ENCODE measurements at regions not wholly inside any gene's neighbourhood (a gene's known extent, or its start where the extent isn't known, plus 50 kb on each side); places are given as distances from the start of the nearest gene placed in this dataset.
A peak's percentile ranks its signal among the peaks of the same experiment; 100 is the strongest.

DNA sequence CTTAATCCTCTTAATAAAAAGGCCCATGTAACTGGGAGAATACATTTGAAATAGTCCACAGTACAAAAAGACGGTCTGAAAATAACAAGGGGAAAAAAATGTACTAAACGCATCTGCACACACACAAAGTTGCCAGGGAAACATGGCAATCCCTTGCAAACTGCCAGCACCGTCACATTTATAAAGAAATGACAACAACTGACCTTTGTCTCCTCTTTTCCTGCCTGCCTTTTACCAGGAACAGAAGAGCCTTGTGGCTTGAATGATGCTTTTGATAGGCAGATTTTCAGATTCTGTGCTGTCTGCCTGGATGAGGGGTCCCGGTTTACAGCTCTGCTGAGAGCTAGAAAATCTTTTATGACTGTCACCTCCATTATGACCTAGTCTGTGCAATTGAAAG, 308.6 kb upstream of the ZFP64 start:
- no peak for DNase-seq (ENCODE audit: low read depth in 2 of 2, low spot score in 1 of 2)

DNA sequence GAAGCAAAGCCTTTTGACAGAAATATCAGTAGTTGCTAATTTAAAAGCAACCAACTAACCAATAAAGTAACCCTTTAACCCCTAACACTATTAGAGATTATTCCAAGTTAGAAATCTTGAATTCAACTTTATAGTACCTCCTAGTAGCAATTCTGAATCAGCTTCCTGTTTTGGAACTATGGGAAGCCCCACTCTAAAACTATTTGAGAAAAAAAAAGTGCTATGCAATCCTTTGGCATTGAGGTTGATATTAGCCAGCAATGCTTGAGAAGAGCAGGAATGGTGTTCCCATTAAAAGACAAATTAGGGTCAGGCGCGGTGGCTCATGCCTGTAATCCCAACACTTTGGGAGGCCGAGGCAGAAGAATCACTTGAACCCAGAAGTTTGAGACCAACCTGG, 306.2 kb upstream of the ZFP64 start:
- no peak for DNase-seq (ENCODE audit: low read depth in 2 of 2, low spot score in 1 of 2)

DNA sequence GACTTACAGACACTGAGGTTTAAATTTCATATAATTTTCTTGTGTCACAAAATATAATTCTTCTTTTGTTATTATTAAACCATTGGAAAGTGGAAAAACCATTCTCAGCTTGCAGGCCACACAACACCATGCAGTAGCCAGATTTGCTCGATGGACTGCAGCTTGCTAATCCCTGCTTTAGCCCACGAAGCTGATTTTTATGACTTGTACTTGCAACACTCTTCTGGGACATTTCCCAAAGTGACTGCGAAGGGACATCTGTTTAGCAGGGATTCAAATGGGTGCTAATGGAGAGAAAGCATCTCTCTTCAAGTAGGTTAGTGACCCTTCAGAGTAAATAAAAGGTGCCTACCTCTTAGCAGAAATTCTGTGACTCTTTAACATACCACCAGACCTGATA, 304.6 kb upstream of the ZFP64 start:
- no peak for DNase-seq (ENCODE audit: low read depth in 2 of 2, low spot score in 1 of 2)

DNA sequence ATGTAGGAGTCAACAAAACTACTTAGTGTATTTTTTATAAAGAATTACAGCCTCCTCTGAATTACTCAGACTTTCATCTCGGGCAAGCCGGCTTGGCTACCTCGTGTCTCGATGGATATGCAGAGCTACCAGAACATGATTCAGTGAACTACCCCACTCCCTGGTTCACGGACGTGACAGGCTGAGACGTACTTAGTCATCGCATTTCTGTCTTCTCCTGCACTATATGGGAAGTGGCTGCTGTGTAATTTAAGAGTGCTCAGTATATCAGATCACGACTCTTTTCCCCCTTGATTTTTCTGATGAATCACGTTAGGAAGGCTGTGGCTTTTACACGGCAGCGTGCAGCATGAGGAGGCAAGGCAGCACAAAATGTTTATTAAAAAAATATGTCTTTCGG, 302.7 kb upstream of the ZFP64 start:
- peak in 1 of 2 donors; percentile 9 for DNase-seq (ENCODE audit: low read depth in 2 of 2, low spot score in 1 of 2)

DNA sequence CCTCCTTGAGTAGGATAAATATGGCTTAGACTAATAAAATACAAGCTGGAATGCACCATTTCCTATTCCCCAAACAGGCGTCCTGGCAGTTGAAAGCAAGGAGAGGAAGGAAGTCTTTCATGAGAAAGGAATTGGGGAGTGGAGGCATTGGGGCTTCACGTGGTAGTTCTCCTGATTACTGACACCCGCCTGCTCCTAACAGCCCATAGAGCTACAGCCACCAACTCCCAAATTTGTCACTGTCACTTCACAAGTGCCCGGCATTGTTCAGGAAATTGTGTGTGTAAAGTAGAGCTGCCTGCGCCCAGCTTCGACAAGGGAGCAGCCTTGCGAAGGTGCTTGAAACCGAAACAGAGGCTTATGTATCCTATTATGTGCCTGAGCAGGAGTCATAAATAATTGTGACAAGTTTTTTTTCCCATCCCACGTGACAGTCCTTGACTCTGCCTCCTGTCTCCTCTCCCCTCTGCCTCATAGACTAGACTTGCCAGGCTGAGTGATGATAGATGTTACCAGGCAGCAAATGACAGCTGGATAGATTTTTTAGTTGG, 301.7 kb upstream of the ZFP64 start:
- no peak for DNase-seq (ENCODE audit: low read depth in 2 of 2, low spot score in 1 of 2)

DNA sequence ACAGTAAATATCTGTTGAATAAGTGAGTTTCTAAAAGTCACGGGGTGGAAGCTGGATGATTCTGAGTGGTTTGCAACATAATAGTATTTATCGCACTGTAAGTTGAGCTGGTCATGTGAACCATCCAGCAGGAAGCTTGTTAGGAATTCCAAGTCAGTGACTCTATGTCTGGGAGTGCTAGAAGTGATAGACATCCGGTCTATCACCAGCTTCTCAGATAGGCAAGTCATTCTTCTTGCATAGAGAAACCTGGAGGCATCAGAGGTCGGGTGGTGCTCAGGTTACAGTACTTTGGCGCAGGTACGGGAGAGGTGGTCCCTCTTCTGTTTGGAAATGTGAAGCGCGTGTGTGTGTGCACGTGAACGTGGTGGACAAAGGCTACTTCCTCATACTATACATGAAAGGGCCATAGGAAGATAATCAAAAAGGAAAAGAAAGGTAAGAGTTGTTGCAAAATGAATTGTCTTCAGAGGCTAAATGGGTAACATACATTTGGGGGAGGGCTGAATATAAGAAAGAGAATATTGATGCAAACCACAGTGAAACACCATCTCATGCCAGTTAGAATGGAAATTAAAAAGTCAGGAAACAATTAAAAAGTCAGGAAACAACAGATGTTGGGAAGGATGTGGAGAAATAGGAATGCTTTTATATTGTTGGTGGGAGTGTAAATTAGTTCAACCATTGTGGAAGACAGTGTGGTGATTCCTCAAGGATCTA, 299.3 kb upstream of the ZFP64 start:
- DNase-seq (ENCODE audit: low read depth in 2 of 2, low spot score in 1 of 2), result no peak

DNA sequence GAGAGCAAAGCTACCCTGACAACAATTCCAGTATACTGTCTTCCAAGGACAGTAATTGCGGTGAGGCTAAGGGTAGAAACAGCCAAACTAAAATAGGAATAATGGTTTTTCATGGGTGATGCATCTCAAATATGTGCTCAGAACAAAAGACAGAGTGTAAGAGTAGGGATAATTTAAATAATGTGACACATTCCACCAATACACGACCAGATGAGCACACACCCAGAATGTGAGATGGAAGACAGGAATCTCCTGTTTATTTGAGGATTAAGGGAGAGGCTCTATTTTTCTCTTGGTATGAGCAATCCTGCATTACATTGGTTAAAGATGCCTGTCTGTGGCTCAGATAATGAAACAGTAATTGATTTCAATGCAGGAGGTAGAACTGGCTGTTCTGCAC, 292.9 kb upstream of the ZFP64 start:
- no peak for DNase-seq (ENCODE audit: low read depth in 2 of 2, low spot score in 1 of 2)

DNA sequence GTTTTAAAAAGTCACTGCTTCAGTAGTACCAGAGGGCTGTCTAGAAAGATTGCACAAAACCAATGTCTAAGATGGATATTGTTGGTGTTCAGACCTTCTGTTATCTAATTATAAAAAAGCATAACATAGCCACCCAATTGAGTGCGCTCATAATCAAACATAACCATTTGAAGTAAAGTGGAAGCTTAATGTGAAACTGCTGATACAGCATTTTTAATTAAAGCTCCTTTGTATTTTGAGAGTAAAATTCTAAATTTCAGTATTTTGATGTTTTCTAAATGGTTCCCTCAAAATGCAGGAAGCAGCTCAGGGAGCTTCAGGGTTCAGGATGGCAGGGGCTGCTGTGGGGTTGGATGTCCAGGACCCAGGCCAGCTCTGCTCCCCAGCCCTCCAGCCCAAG, 291.8 kb upstream of the ZFP64 start:
- no peak for DNase-seq (ENCODE audit: low read depth in 2 of 2, low spot score in 1 of 2)

DNA sequence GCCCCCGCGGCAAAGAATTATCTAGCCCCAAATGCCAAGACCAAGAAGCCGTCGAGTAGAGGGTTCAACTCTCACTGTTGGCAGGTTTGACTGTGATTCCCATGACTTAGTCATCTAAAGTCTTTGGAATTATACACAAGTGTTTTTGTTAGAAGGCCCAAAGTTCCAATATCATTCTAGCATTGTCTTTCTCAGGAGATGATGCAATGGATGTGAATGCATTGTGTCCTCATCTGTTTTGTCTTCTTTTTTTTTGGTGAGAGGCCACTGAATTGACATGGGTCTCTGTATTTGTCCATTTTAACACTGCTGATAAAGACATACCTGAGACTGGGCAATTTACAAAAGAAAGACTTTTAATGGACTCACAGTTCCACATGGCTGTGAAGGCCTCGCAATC, 290.5 kb upstream of the ZFP64 start:
- no peak for DNase-seq (ENCODE audit: low read depth in 2 of 2, low spot score in 1 of 2)

DNA sequence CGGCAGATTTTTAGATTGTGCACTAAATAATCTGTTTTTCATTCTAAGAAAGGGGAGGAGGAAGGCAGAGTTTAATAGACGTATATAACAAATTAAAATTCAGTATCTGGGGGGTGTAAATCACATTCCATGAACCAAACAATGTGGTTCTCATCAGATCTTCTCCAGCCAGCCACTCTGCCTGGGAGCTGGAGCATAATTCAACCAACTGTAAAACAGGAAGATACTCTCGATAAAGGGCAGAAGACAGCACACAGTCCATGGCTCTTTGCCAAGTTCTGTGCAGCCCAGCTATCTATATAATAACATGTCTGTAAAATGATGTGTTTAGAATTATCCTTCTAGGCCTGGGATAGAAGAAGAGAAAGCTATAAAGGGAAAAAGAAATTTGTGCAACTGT, 289.9 kb upstream of the ZFP64 start:
- DNase-seq (ENCODE audit: low read depth in 2 of 2, low spot score in 1 of 2), result no peak

DNA sequence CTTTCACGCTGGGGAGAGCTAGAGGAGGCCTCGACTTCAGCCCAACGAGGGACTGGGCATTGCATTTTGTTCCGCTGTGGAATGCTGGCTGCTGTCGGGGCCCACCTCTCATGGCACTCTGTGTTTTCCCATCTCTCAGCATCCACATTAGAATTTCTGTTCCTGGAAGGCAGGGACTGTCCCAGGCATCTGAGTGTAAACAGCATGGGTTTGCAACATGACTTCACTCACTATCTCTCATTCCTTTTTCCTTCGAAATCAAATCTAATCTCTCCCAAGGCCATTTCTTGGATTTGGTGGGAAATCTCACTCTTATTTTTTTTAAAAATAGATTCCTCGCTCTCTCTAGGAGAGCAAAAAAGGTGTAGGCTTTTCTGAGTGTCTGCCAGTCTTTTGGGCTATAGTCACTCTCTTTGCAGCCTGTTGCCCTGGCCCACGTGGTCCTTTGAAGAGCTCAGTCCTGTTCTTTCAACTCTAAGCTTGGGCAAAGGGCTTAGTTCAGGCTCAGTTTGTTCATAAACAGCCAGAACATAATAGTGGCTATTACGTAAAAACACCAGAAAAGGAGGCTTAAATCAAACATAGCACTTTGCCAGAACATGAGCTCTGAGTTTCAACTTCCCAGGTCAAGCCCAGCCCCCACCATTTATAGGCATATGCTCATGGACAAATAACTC, 284.6 kb upstream of the ZFP64 start:
- DNase-seq (ENCODE audit: low read depth in 2 of 2, low spot score in 1 of 2), result no peak

DNA sequence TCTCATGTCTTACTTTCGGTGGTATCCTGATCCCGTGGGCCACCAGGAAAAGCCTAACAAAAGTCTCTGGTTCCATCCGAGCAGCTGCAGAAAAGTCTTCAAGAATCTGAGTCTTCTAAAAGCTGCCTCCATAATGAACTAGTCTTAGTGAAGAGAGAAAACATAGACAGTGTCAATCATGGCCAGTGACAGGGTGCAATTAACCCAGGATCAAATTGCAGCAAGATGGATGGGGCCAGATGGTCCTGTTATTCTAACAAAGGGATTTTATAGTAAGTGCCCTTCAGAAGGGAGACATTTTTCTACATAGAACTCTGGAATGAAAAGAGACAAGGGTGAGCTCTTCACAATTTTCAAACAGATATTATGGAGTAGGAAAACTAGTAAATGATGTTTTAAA, 281.6 kb upstream of the ZFP64 start:
- no peak for DNase-seq (ENCODE audit: low read depth in 2 of 2, low spot score in 1 of 2)

DNA sequence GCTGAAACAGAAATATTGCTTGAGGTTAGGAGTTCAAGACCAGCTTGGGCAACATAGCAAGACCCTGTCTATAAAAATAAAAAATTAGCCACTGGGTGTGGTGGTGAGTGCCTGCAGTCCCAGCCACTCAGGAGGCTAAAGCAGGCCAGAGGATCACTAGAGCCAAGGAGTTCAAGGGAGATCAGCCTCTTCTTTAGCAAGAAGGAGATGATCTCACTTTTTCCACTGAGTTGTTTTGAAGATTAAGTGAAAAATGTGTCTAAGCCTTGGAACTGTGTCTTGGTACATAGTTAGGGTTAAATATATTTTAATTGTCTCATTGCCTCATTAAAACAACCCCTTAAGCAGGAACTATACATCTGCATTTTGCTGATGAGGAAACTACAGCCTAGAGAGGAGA, 279.0 kb upstream of the ZFP64 start:
- DNase-seq (ENCODE audit: low read depth in 2 of 2, low spot score in 1 of 2), result no peak

DNA sequence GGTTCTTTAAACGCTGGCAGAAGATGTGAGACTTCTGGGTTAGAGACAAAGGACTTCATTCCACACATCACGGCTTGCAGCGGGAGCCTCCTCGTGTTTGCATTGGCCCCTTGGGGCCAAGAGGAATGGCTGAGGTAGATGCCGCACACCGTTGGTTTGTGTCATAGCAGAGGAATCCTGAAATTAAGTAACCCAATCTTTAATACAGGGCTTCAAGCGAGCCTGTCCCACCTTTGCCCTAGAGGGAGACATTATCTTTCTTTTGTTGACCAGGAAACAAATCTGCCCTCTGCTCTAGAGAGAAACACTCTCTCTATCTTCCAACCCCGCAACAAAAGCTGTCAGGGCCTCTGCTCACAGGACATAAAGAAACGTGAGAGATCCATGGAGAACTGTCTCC, 277.5 kb upstream of the ZFP64 start:
- no peak for DNase-seq (ENCODE audit: low read depth in 2 of 2, low spot score in 1 of 2)

DNA sequence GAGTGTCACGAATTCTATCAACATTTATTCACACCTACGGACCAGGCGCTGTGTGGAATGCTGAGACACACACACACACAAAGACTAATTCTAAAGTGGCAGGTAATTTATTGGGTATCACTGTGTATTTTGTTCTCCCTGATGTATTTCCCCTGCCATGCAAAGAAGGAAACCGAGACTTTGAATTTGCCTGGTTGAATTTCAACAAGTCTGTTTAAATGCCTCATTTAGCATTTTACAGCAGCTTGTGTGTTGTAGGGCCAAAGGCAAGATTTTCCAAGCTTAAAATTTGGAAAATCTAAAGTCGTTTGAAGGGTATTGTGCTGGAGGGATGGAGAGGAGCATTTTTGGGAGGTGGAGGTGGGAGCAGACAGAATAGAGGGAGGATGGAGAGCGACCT, 274.4 kb upstream of the ZFP64 start:
- no peak for DNase-seq (ENCODE audit: low read depth in 2 of 2, low spot score in 1 of 2)

DNA sequence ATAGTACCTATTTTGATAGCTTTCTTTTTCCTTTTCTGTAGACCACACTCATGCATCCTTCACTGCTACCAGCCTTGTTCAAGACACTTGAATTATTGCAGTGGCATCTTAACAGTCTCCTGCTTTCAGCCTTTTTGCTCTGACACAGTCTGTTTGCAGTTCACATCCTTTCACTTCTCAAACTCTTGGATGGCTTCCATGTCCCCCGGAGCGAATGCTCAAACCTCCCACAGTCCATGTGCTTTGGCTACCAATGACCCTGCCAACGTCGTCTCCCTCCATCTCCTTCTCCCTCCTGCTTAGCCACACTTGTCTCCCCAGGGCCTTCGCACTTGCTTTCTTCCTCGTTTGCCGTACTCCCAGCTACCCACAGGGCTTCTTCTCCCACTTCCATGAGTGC, 270.0 kb upstream of the ZFP64 start:
- no peak for DNase-seq (ENCODE audit: low read depth in 2 of 2, low spot score in 1 of 2)

DNA sequence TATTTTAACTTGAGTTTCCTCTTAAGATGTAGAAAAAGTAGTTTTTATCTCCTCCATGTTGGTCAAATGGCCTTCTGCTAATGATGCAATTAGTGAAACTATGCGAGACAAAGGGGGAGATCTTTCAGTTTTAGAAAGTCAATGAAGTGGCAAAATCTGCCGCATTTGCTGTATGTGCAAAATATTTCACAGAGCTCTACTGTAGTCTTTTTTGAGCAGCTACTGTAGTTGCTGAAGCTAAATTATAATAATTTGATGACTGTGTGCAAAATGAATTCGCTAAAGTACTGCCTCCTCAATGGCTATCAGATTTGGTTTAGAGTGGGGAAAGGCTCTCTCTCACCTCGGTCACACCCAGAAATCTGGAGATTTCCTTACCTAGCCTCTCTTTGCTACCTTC, 267.6 kb upstream of the ZFP64 start:
- no peak for DNase-seq (ENCODE audit: low read depth in 2 of 2, low spot score in 1 of 2)

DNA sequence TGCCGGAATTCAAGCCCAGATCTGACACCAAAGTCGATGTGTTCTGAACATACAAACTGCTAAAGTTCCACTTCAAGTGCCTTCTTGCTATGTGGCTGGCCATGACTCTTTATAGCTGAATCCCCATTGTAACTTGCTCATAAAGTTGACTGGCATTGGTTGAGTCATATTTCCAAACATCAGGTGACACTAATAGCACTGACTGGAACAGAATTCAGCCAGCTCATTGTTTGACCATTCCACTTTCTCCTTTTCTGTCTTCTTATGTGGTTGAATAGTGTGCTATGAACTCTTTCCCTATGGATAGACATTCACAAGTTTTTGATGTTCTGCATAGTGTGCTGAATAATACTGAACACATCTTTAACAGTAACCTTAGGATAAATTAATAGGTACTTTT, 266.2 kb upstream of the ZFP64 start:
- no peak for DNase-seq (ENCODE audit: low read depth in 2 of 2, low spot score in 1 of 2)

DNA sequence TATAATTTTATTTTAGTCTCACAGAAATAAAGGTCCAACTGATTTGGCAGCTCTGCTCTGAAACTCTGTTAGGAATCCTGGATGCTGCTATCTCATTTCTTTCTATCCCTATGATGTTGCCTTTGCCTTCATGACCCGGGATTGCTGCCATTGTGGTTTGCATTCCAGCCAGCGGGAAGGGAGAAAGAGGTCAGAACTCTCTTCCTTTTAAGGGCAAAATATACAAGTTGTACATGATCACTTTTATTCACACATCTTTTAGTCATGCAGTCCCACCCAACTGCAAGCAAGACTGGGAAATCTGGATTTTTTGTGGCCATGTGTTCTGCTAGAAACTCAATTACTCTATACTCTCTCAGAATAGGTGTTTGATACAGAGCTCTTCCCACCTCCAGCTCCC, 263.1 kb upstream of the ZFP64 start:
- DNase-seq (ENCODE audit: low read depth in 2 of 2, low spot score in 1 of 2), result no peak

DNA sequence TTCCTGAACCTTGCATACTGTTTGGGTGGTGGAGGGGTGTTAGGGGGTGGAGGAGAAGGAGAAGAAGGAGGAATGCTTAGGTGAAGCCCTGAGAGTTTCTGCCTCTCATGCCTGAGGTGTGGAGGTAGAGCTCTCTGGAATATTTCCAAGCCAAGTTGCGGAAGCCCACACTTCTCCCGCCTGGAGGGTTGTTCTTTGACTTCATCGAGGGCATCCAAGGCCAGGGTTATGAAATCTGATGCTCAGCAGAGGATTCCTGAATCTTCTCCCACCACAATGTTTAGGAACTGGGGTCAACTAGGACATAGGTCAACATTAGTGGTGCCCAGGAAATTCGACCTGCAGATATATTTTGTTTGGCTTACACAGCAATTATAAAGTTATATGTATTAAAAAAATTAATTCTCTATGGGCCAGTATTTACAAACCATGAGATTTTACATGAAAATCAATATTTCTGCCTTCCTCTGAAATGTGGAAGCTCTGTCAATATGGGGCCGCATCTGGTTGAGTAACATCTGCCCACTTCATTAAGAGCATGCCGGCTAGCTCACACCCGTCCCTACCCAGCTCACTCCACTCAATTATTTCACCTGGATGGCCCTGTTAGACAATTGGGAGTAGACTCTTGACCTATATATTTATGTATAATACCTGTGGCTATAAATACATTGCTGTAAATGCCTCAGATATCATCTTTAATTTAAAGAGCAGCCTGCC, 257.1 kb upstream of the ZFP64 start:
- DNase-seq (ENCODE audit: low read depth in 2 of 2, low spot score in 1 of 2), result no peak

DNA sequence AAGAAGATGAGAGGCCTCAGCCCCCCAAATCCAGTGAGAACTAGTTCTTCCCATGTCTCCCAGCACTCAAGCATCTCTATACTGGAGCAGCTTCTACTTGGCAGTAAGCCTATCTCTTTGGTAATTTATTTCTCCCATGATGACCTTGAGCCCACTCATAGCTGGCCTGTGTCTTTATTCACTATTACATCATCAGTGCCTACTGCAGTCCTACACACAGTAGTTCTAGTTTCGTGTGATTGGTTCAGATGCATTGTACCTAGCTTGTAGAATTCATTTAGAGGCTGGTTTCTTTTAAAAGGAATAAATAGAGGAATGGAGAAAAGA, 255.6 kb upstream of the ZFP64 start:
- no peak for DNase-seq (ENCODE audit: low read depth in 2 of 2, low spot score in 1 of 2)

DNA sequence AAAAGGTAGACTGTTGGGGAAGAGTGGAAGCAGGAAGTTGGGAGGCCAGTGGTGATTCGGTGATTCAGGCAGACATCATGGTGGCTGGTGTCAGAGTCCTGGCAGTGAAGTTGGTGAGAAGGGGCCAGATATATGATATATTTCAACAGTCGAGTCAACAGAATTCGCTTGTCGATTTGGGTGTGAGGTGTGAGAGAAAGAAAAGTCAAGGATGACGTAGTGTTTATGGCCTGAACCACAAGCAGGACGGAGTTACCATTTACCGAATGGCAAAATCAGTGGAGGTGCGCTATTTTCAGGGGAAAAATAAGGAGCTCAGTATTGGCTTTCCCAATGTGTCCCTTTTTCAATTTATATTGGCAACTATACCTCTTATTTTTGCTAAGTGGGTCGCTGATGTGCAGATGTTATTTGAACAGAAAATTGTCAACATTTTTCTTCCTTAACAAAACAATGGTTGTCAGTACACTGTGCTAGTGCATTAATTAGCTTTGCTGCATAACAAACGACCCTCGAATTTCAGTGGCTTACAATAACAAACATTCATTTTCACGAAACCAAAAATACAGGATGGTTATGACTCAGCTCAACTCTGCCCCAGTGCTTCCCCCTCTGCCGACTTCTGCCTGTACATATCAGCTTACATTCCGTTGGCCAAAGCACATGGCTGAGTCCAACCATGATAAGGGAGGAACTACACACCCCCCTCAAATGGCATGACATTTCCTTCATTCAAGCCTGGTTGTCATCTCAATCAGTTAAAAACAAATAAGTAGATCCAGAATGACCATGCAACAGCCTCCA, 255.0 kb upstream of the ZFP64 start:
- DNase-seq (ENCODE audit: low read depth in 2 of 2, low spot score in 1 of 2), result no peak
